B cell (primary cell): ENCODE measurements at regions not wholly inside any gene's neighbourhood (a gene's known extent, or its start where the extent isn't known, plus 50 kb on each side); places are given as distances from the start of the nearest gene placed in this dataset.

Experiments
- ATAC-seq: fragments of 200-7000 bp; cut with Tn5 transposase; one replicate; pipeline ENCODE4 v1.10.0; 2021; ENCODE audit warnings: low read depth, mild to moderate bottlenecking, moderate number of reproducible peaks, moderate library complexity
- CTCF ChIA-PET: fragments of 350-600 bp; sonication (Branson Sonifier 250); formaldehyde crosslinking; loops from one replicate; lab custom pipeline; 2021; ENCODE audit warnings: antibody characterized with exemption, inconsistent platforms; lab: Charles Lee
- POLR2A ChIA-PET: fragments of 350-600 bp; sonication (Branson Sonifier 250); formaldehyde crosslinking; loops from one replicate; lab custom pipeline; 2021; ENCODE audit warnings: antibody characterized with exemption; lab: Charles Lee
- DNase-seq: peaks from one replicate; pipeline ENCODE4 v3.0.0; 2013
- H2AFZ ChIP-seq: 2 replicates; pipeline ENCODE4 v1.6.1; 2012; ENCODE audit warnings: mild to moderate bottlenecking, low read depth, low read length; ENCODE audit not compliant: insufficient read depth, poor library complexity, severe bottlenecking
- H3K27ac ChIP-seq, 2 donors: 1 replicate in 1 of 2; 2 replicates in 1 of 2; pipeline ENCODE4 v1.5.1; 2012 to 2013; ENCODE audit warnings: low read length in 2 of 2, mild to moderate bottlenecking in 2 of 2, moderate library complexity in 1 of 2
- H3K27me3 ChIP-seq, 4 experiments: fragments of 200-600 bp in 1 of 4; sonication (generic) in 1 of 4; replicated peaks in 1 of 4; 1 replicate in 2 of 4; 2 replicates in 2 of 4; pipeline versions ENCODE4 v1.6.1 to v1.7.0; 2013 to 2016; ENCODE audit warnings: low read length in 3 of 4, mild to moderate bottlenecking in 2 of 4, mixed read lengths in 1 of 4, moderate library complexity in 1 of 4; ENCODE audit not compliant: insufficient read depth in 4 of 4, control insufficient read depth in 3 of 4; ENCODE audit errors: control extremely low read depth in 1 of 4
- H3K36me3 ChIP-seq, 2 experiments: replicated peaks in 1 of 2; 1 replicate in 1 of 2; 2 replicates in 1 of 2; pipeline versions ENCODE4 v1.6.1 to v1.7.1; 2013; ENCODE audit warnings: low read length in 1 of 2; ENCODE audit not compliant: insufficient read depth in 2 of 2, control insufficient read depth in 1 of 2; ENCODE audit errors: control extremely low read depth in 1 of 2, extremely low read depth in 1 of 2
- H3K4me1 ChIP-seq, 2 donors: fragments of 200-600 bp in 1 of 2; sonication (generic) in 1 of 2; 1 replicate in 1 of 2; 2 replicates in 1 of 2; pipeline versions ENCODE4 v1.5.1 to v1.6.1; 2013 to 2017; ENCODE audit warnings: low read length in 2 of 2; ENCODE audit not compliant: control insufficient read depth in 2 of 2, insufficient read depth in 2 of 2
- H3K4me2 ChIP-seq: replicated peaks from 2 replicates; pipeline ENCODE3; 2012; ENCODE audit warnings: mild to moderate bottlenecking, low read depth, low read length; ENCODE audit not compliant: poor library complexity, severe bottlenecking
- H3K4me3 ChIP-seq, 5 experiments: fragments of 200-600 bp in 1 of 5; sonication (generic) in 1 of 5; 1 replicate in 3 of 5; 2 replicates in 2 of 5; pipeline versions ENCODE4 v1.5.1 to v1.7.0; 2011 to 2016; ENCODE audit warnings: low read length in 4 of 5, mild to moderate bottlenecking in 4 of 5, low read depth in 2 of 5, control low read depth in 1 of 5, moderate library complexity in 1 of 5; ENCODE audit not compliant: insufficient read depth in 1 of 5; ENCODE audit errors: control extremely low read depth in 1 of 5, extremely low read depth in 1 of 5
- H3K79me2 ChIP-seq: fragments of 200-600 bp; sonication (generic); one replicate; pipeline ENCODE4 v1.6.0; 2016; ENCODE audit warnings: low read length; ENCODE audit not compliant: control insufficient read depth, insufficient read depth
- H3K9ac ChIP-seq: fragments of 200-600 bp; sonication (generic); 2 replicates; pipeline ENCODE4 v1.6.1; 2017; ENCODE audit warnings: mild to moderate bottlenecking, low read length, moderate library complexity
- H3K9me3 ChIP-seq, 3 donors: one replicate each; pipeline versions ENCODE4 v1.6.1 to v1.7.1; 2013; ENCODE audit warnings: low read length in 2 of 3; ENCODE audit not compliant: control insufficient read depth in 2 of 3, insufficient read depth in 1 of 3; ENCODE audit errors: control extremely low read depth in 1 of 3
- H4K20me1 ChIP-seq: 2 replicates; pipeline ENCODE4 v1.6.0; 2012; ENCODE audit warnings: mild to moderate bottlenecking, low read length; ENCODE audit not compliant: insufficient read depth, control insufficient read depth, poor library complexity, severe bottlenecking
- H3K27ac Mint-ChIP-seq: one replicate; pipeline ENCODE4 v1.8.0; 2021; ENCODE audit warnings: mixed read lengths
- H3K27me3 Mint-ChIP-seq: one replicate; pipeline ENCODE4 v1.8.0; 2021; ENCODE audit warnings: mixed read lengths
- H3K4me1 Mint-ChIP-seq: one replicate; pipeline ENCODE4 v1.8.0; 2021; ENCODE audit warnings: mixed read lengths
- H3K4me3 Mint-ChIP-seq: one replicate; pipeline ENCODE4 v1.8.0; 2021; ENCODE audit warnings: mixed read lengths
- H3K9me3 Mint-ChIP-seq: one replicate; pipeline ENCODE4 v1.8.0; 2022; ENCODE audit warnings: mixed read lengths; ENCODE audit not compliant: insufficient read depth
- EZH2 ChIP-seq: IDR thresholded peaks from 2 replicates; pipeline ENCODE4 v1.6.1; 2012; ENCODE audit warnings: borderline replicate concordance, low read depth, mild to moderate bottlenecking, moderate library complexity, low read length; ENCODE audit not compliant: insufficient read depth, poor library complexity, severe bottlenecking
- WGBS: methylation state at CpG from one replicate; pipeline ENCODE4 v1.1.5; 2013; ENCODE audit warnings: missing lambda C conversion rate; ENCODE audit not compliant: insufficient coverage; 5-methylcytosine and 5-hydroxymethylcytosine counted together
- intact Hi-C: fragments of 100-400 bp; cut with micrococcal nuclease; formaldehyde crosslinking; loops from one replicate; pipeline ENCODE4 v1.10.0; 2022
- TF ChIP-seq, protein P1 (sequence below): fragments of 200-600 bp; IDR thresholded peaks from one replicate; pipeline ENCODE4 v1.8.0; 2022; ENCODE audit warnings: antibody characterized with exemption, mild to moderate bottlenecking

DNA sequence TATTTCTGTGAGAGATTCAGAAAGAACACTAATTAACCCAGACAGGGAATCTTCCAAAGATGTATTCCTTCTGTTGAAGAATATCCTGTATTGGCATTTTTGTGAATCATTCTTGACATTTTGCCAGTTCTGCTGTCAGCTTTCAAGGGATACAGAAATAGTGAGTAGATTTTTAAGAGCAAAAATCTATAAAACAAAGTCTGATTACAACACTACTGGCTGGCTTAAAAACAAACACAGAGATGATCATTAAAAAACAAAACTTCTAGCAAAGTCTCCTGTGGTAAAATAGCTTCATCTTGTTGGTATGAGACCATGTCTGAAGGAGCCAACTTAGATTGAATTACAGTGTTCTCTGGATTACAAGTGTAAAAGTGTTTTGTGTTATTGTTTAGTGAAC, 866.3 kb upstream of the KLHL29 start:
- H3K9me3 Mint-ChIP-seq, result peaks cover 2% of the 10 kb centered on the region

DNA sequence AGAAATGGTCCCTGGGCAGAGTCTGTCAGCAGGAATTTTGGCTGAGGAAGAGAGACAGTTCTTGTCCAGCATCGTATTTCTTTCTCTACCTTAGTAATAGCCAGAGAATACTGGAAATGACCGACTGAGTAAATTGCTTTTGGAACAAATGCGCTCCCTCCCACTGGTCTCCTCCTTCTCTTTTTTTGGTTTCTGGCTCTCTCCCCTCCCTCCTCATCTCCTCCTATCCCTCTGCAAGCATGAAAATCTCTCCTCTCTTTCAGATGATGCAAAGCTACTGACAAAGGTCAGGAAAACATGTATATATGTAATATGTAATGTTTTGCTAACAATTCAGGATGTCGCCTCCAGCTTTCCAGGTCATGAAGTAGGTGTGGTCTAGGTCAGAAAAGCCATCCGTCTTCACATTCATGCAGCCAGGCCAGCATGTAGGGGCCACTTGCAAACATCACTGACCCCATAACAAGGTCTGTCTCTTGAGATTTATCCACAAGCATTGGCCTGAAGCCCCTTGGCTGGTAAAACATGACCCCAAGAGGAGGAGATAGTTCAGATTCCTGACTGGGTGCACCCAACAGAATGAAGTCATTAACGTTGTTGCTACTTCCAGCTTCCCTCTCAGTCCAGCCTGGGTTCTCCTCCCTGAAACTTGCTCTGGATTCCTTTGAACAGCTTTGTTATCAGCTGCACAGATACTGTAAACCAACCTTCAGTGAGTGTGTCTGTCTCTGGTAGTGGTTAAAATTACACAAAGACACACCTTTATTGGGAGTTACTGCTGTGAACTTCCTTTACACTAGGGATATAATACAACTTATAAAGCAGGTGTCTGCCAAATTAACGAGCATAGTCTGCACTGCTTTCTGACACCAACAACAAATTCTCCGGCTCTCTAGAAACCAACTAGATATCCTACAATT, 864.4 kb upstream of the KLHL29 start:
- Histone ChIP-seq H3K36me3 (no peaks in the 10 kb centered on the region), H3K79me2 (no peaks in the 10 kb centered on the region), H3K9ac (no peak overlapping the region), H3K27me3 (no peaks in the 10 kb centered on the region), H3K4me2 (no peak overlapping the region), H3K27ac (no peak overlapping the region), H2AFZ (no peak overlapping the region), H3K4me1 (no peaks in the 10 kb centered on the region), H3K4me3 (no peak overlapping the region), H3K9me3 (peaks cover 0 to 3% (median 0%) of the 10 kb centered on the region in 3 donors), H4K20me1 (no peaks in the 10 kb centered on the region)
- no peak for TF ChIP-seq EZH2
- TF ChIP-seq, protein P1, sequence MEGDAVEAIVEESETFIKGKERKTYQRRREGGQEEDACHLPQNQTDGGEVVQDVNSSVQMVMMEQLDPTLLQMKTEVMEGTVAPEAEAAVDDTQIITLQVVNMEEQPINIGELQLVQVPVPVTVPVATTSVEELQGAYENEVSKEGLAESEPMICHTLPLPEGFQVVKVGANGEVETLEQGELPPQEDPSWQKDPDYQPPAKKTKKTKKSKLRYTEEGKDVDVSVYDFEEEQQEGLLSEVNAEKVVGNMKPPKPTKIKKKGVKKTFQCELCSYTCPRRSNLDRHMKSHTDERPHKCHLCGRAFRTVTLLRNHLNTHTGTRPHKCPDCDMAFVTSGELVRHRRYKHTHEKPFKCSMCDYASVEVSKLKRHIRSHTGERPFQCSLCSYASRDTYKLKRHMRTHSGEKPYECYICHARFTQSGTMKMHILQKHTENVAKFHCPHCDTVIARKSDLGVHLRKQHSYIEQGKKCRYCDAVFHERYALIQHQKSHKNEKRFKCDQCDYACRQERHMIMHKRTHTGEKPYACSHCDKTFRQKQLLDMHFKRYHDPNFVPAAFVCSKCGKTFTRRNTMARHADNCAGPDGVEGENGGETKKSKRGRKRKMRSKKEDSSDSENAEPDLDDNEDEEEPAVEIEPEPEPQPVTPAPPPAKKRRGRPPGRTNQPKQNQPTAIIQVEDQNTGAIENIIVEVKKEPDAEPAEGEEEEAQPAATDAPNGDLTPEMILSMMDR, result no peak
- ATAC-seq (no peak), DNase-seq (no peak)
- H3K9me3 Mint-ChIP-seq, result peaks cover 6% of the 10 kb centered on the region
- H3K27ac Mint-ChIP-seq, result no peak overlapping the region
- H3K27me3 Mint-ChIP-seq, result no peaks in the 10 kb centered on the region
- H3K4me3 Mint-ChIP-seq, result no peak overlapping the region
- intact Hi-C loops, result no loop called here
- CTCF ChIA-PET, result no interaction called here
- WGBS, result 93% methylated on average over 6 of the region's 8 CpGs
- no peaks in the 10 kb centered on the region for H3K4me1 Mint-ChIP-seq
- POLR2A ChIA-PET, result no interaction called here

More for the DNA sequence above, 866.3 kb upstream of the KLHL29 start:
- H3K4me3 ChIP-seq, result no peak overlapping the region
- H3K79me2 ChIP-seq, result no peaks in the 10 kb centered on the region
- H3K9ac ChIP-seq, result no peak overlapping the region
- TF ChIP-seq EZH2, result no peak
- TF ChIP-seq, protein P1, result no peak
- H3K36me3 ChIP-seq, result no peaks in the 10 kb centered on the region
- peaks cover 0 to 6% (median 0%) of the 10 kb centered on the region in 3 donors for H3K9me3 ChIP-seq
- no peak overlapping the region for H3K4me2 ChIP-seq
- Mint-ChIP-seq H3K27me3 (no peaks in the 10 kb centered on the region), H3K4me1 (no peaks in the 10 kb centered on the region), H3K4me3 (no peak overlapping the region), H3K27ac (no peak overlapping the region)
- H4K20me1 ChIP-seq, result no peaks in the 10 kb centered on the region
- intact Hi-C loops, result no loop called here
- H3K27ac ChIP-seq, result no peak overlapping the region
- H2AFZ ChIP-seq, result no peak overlapping the region
- CTCF ChIA-PET, result no interaction called here
- H3K4me1 ChIP-seq, result no peaks in the 10 kb centered on the region
- DNase-seq (no peak), ATAC-seq (no peak)
- POLR2A ChIA-PET, result no interaction called here
- H3K27me3 ChIP-seq, result no peaks in the 10 kb centered on the region
